ENCODE measurements at regions not wholly inside any gene's neighbourhood (a gene's known extent, or its start where the extent isn't known, plus 50 kb on each side); places are given as distances from the start of the nearest gene placed in this dataset.
A peak's percentile ranks its signal among the peaks of the same experiment; 100 is the strongest.

DNA sequence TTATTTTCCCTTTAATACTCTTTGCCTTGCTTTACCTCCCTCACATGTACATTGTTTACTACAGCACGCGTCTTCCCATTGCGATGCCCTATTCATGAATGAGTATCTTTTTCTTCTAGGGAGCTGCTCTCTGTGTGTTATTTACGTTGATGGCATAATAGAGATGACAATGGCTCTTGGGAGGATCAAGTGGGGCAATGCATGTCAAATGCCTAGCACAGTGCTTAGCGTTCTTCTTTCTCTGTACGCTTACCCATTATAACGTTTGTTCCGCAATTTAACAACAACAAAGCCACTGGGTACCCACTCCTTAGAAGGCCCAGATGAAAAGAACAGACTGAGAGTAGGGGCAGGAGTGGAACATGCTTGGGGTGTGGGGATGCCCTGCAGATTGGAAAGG, 271.6 kb upstream of the TNRC6C start (continued):
- no peak for TF ChIP-seq RBFOX2 (IDR thresholded peaks at IDR 0.05; ENCODE audit: low read depth, low read length)
- no peak for TF ChIP-seq KLF16 (IDR thresholded peaks at IDR 0.05)
- TF ChIP-seq, protein P1, sequence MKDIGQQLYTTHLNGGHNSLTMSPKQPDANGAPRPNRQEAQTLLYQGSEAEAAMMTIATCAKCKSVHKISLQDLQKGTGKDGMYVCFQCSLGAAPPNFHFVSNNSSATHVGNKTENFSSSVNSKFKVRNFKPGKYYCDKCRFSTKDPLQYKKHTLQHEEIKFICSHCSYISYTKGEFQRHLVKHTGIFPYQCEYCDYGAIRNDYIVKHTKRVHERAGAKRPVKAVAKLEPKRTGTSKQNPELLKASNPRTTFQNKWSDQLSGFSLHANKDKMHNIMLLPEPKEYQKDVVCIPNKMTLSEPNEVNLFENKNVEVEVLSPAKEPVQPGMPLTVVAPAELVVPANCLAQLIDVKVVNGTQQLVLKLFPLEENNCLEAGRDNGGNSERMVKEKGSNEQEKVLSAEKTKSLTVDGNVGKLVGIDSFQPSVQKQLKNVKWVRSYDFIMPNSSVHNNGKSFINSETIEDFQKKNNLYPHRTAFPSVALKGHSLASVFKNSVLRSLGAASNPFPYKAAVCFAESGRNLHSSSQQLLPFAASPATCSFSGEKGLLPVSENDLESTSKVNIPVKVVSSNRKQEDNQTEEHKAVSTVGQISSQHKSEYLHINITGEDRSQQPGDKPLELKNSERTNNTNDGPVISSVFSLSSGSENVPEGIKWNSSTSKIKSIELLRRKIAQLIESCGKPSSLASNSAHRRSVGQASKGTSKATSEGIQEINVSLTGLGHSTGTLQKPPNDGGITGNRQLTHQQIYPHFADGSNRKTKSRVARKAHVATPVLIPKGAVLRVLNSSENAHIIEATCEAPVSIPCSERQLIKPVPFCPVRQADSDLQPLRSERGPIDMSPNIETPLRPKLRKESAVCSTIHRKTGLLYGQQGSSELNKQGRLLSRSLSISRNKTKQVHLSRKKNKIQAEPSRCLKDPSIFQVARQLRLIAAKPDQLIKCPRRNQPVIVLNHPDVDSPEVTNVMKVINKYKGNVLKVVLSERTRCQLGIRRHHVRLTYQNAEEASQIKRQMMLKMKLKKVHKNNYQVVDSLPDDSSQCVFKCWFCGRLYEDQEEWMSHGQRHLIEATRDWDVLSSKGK (CRISPR knock-in tag; IDR thresholded peaks at IDR 0.05), result no peak
- TF ChIP-seq ETS2 (tag; IDR thresholded peaks at IDR 0.05; ENCODE audit: borderline replicate concordance, poor library complexity, severe bottlenecking), result no peak

DNA sequence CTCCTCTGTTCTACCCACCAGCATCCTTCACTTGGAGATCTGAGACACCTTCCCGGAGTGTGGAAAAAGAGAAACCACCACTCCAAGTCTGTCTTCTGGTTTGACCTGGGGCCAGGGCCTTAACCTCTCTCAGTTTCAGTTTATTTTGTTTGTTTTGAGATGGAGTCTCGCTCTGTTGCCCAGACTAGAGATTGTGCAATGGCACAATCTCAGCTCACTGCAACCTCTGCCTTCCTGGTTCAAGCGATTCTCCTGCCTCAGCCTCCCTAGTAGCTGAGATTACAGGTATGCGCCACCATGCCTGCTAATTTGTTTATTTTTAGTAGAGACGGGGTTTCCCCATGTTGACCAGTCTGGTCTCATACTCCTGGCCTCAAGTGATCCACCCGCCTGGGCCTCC, 271.1 kb upstream of the TNRC6C start:
- Histone ChIP-seq H3K4me1 (replicated peaks in 1 of 2; ENCODE audit: control insufficient read depth in 2 of 2, insufficient read depth in 2 of 2, low read length in 2 of 2) (no peaks in the 10 kb centered on the region), H3K27me3 (ENCODE audit: control insufficient read depth in 2 of 2, insufficient read depth in 2 of 2, low read length in 2 of 2) (peaks cover 21 to 53% of the 10 kb centered on the region in 2 experiments), H3K4me2 (ENCODE audit: insufficient read depth, low read length) (no peak overlapping the region), H4K20me1 (replicated peaks; ENCODE audit: control insufficient read depth, insufficient read depth, low read length) (no peaks in the 10 kb centered on the region), H3K9me1 (ENCODE audit: control insufficient read depth, insufficient read depth, low read length) (no peaks in the 10 kb centered on the region), H3K9me3 (replicated peaks; ENCODE audit: control insufficient read depth, insufficient read depth, low read depth, low read length) (no peaks in the 10 kb centered on the region), H2AFZ (ENCODE audit: low read depth, low read length) (no peak overlapping the region), H3K4me3 (no peak overlapping the region), H3K36me3 (ENCODE audit: control insufficient read depth, insufficient read depth, low read length) (no peaks in the 10 kb centered on the region), H3K27ac (ENCODE audit: extremely low read depth, low read depth, low read length) (no peak overlapping the region), H3K9ac (ENCODE audit: insufficient read depth in 1 of 2, low read depth in 2 of 2, low read length in 2 of 2) (no peak overlapping the region), H3K79me2 (ENCODE audit: control insufficient read depth, insufficient read depth, low read length) (no peaks in the 10 kb centered on the region)
- DNase-seq (ENCODE audit: extremely low read depth in 1 of 4, low spot score in 3 of 4) (no peak), ATAC-seq (no peak), FAIRE-seq (no peak)
- WGBS (ENCODE audit: insufficient coverage, low coverage, missing lambda C conversion rate), result 0% methylated on average over 6 of the region's 6 CpGs
- POLR2A ChIA-PET, result no interaction called here
- intact Hi-C loops (cut with micrococcal nuclease), result no loop called here
- TF ChIP-seq CEBPG (CRISPR knock-in tag; IDR thresholded peaks at IDR 0.05), result no peak
- 0 out of 4 replicates have a peak, but pooled peaks of 1 of the 2 experiments have one; percentile 13 for TF ChIP-seq CEBPG (tag; conservative IDR thresholded peaks at IDR 0.05 in 1 of 2, IDR thresholded peaks at IDR 0.05 in 1 of 2)
- TF ChIP-seq, protein P2, sequence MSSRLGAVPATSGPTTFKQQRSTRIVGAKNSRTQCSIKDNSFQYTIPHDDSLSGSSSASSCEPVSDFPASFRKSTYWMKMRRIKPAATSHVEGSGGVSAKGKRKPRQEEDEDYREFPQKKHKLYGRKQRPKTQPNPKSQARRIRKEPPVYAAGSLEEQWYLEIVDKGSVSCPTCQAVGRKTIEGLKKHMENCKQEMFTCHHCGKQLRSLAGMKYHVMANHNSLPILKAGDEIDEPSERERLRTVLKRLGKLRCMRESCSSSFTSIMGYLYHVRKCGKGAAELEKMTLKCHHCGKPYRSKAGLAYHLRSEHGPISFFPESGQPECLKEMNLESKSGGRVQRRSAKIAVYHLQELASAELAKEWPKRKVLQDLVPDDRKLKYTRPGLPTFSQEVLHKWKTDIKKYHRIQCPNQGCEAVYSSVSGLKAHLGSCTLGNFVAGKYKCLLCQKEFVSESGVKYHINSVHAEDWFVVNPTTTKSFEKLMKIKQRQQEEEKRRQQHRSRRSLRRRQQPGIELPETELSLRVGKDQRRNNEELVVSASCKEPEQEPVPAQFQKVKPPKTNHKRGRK (tag; IDR thresholded peaks at IDR 0.05), result no peak
- no TSS peak for BruUV-seq (replicated peaks)
- in situ Hi-C loops (cut with MboI), result no loop called here
- CTCF ChIA-PET (ENCODE audit: low intra/inter-chr PET ratio), result no interaction called here
